Fibroblast of pulmonary artery (primary cell): ENCODE measurements at regions not wholly inside any gene's neighbourhood (a gene's known extent, or its start where the extent isn't known, plus 50 kb on each side); places are given as distances from the start of the nearest gene placed in this dataset.

Experiments
- DNase-seq: peaks from one replicate; pipeline ENCODE4 v3.0.0-alpha.2; 2010; ENCODE audit warnings: low read depth
- H3K4me3 ChIP-seq: replicated peaks from 2 replicates; pipeline ENCODE4 v1.5.1; 2011; ENCODE audit warnings: low read depth, mild to moderate bottlenecking, control low read depth, low read length, moderate library complexity
- TF ChIP-seq, protein P1 (sequence below): IDR thresholded peaks from 2 replicates; pipeline ENCODE4 v1.5.1; 2011; ENCODE audit warnings: mild to moderate bottlenecking, control low read depth, low read length, inconsistent platforms; ENCODE audit errors: missing control alignments

- peak; percentile 88 for DNase-seq
- TF ChIP-seq, protein P1, sequence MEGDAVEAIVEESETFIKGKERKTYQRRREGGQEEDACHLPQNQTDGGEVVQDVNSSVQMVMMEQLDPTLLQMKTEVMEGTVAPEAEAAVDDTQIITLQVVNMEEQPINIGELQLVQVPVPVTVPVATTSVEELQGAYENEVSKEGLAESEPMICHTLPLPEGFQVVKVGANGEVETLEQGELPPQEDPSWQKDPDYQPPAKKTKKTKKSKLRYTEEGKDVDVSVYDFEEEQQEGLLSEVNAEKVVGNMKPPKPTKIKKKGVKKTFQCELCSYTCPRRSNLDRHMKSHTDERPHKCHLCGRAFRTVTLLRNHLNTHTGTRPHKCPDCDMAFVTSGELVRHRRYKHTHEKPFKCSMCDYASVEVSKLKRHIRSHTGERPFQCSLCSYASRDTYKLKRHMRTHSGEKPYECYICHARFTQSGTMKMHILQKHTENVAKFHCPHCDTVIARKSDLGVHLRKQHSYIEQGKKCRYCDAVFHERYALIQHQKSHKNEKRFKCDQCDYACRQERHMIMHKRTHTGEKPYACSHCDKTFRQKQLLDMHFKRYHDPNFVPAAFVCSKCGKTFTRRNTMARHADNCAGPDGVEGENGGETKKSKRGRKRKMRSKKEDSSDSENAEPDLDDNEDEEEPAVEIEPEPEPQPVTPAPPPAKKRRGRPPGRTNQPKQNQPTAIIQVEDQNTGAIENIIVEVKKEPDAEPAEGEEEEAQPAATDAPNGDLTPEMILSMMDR, result no peak
- H3K4me3 ChIP-seq, result no peak overlapping the region
Measured at GRCh38 chr13:84400706-84401105, 518.4 kb upstream of the SLITRK1 start.

DNA sequence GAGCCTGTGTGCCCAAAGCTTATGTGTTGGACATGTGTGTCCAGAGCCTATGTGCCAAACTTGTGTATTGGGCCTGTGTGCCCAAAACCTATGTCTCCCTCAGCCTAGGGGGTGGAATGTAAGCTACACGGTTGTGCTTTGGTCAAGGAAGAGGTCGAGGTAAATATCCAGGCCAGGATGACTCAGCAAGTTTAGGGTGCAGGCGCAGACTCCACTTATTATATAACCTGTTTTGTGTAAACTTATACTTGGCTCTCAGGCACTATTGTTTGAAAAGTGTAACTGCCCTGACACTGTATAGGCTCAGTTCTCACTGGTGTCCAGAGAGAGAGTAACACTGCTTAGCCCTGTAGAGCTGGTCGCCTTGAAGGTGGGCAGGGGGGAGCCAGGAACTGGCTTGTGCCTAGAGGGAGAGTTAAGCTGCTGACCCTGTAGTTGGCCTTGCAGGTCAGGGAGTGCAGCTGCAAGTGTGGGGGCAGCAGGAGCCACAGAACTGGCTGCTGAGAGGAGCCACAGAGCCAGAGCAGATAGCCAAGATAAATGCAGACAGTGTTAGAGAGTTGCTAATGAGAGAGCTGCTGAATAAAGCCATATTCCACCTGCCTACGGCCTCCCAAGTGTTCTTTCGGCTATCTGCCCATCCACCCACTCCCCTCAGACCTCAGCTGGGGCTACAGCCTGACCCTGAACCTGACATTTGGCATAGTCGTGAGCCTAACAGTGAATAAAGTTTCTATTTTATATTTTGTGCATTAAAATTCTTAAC is 517.2 kb upstream of the SLITRK1 start:
- no peak overlapping the region for H3K4me3 ChIP-seq
- TF ChIP-seq, protein P1, result no peak
- no peak for DNase-seq

DNA sequence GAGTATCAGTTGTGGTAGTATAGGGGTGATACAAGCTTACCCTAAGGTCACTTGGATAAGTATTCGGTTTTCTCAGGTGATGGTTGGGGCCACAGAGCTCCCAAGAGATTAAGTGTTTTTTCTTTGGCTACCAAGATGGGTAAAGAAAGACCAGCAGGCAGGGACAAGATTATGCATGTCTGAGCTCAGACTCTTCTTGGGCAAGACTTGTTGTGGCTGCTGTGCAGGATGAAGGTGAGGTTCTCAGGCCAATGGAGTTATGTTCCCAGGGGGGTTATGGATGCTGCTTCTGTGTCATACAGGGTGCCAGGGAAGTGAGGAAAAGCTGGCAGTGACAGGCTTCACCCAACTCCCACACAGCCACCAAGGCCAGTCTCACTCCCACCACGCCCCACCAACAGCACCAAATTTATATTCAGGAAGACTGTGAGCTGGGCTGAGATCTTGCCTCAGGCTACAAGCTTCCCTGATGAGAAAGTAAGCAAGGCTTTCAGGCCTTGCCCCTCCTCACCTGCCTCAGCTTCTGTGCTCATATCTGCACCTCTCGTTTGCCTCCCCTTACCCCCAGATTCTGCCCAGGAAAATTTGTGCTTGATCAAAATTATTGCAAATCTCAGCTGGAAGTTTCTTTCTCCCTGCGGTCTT is 511.8 kb upstream of the SLITRK1 start:
- no peak overlapping the region for H3K4me3 ChIP-seq
- DNase-seq, result no peak
- TF ChIP-seq, protein P1, result no peak

- no peak for DNase-seq
- no peak overlapping the region for H3K4me3 ChIP-seq
- TF ChIP-seq, protein P1, result no peak
Measured at GRCh38 chr13:84380866-84381265, 498.6 kb upstream of the SLITRK1 start.

DNA sequence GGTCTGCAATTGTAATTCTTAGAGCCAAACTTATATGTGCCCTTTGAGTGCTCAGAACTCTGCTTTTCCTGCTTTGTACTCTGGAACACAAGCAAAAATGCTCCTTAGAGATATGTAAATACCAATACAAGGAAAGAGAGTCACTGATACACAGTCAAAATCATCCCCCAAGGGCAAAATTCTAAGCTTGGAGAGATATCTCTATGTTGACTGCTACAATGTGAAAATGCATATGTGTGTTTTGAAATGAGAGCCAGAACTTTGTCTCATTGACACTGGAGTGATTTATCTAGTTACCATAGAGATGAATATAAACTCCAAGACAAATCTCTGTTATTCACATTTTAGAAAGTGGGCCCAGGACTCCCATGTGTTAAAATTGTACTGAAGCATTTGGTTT is 494.8 kb upstream of the SLITRK1 start:
- DNase-seq, result no peak
- TF ChIP-seq, protein P1, result no peak
- H3K4me3 ChIP-seq, result no peak overlapping the region

DNA sequence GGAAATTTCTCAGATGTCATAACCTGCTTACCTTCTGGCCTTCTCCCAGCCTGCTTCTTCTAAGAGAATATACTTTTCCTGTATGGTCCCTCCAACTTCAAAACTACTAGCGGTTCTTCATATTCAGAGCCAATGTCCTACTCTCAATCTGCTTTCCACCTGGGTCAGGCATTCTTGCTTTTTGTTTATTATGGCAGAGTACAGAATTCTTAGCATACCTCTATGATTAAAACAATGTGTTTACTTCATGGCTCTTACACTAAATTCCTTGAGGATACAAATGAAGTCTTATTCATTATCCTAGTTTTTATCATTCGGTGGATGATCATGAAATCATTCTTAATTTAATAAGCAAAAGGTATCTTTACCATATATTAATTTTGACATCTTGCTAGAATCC is 484.2 kb upstream of the SLITRK1 start:
- TF ChIP-seq, protein P1, result no peak
- peak; percentile 21 for DNase-seq
- H3K4me3 ChIP-seq, result no peak overlapping the region

GRCh38 chr13:84362777-84363176 is 480.5 kb upstream of the SLITRK1 start:
- TF ChIP-seq, protein P1, result no peak
- no peak overlapping the region for H3K4me3 ChIP-seq
- peak; percentile 8 for DNase-seq
